ENCODE measurements at regions not wholly inside any gene's neighbourhood (a gene's known extent, or its start where the extent isn't known, plus 50 kb on each side); places are given as distances from the start of the nearest gene placed in this dataset.

DNA sequence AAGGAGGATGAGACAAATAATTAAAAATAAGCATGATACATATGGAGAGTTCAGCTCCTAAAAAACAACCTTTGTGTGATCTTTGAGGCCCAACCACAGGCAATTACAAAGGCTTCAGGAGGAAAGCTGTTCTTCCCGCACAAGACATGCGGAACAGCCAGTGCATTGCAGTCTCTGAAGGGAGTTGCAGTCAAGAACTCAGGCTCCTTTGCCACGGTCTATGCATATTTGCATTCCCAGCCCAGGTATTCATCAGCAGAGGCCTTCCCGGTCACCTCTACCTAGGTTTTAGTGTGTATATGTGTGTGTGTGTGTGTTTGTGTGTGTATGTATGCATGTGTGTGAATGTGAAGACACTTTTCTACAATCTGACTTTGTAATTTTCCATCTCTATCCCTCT lies 600.6 kb upstream of the PCDH10 start:
- TF ChIP-seq, protein P1, sequence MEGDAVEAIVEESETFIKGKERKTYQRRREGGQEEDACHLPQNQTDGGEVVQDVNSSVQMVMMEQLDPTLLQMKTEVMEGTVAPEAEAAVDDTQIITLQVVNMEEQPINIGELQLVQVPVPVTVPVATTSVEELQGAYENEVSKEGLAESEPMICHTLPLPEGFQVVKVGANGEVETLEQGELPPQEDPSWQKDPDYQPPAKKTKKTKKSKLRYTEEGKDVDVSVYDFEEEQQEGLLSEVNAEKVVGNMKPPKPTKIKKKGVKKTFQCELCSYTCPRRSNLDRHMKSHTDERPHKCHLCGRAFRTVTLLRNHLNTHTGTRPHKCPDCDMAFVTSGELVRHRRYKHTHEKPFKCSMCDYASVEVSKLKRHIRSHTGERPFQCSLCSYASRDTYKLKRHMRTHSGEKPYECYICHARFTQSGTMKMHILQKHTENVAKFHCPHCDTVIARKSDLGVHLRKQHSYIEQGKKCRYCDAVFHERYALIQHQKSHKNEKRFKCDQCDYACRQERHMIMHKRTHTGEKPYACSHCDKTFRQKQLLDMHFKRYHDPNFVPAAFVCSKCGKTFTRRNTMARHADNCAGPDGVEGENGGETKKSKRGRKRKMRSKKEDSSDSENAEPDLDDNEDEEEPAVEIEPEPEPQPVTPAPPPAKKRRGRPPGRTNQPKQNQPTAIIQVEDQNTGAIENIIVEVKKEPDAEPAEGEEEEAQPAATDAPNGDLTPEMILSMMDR (IDR thresholded peaks at IDR 0.05; ENCODE audit: poor library complexity), result no peak
- no peak for TF ChIP-seq EZH2phosphoT487 (IDR thresholded peaks at IDR 0.05; ENCODE audit: low read depth, severe bottlenecking, unreplicated experiment)
- TF ChIP-seq EZH2 (IDR thresholded peaks at IDR 0.05; ENCODE audit: borderline replicate concordance), result no peak
